ENCODE measurements at regions not wholly inside any gene's neighbourhood (a gene's known extent, or its start where the extent isn't known, plus 50 kb on each side); places are given as distances from the start of the nearest gene placed in this dataset.

DNA sequence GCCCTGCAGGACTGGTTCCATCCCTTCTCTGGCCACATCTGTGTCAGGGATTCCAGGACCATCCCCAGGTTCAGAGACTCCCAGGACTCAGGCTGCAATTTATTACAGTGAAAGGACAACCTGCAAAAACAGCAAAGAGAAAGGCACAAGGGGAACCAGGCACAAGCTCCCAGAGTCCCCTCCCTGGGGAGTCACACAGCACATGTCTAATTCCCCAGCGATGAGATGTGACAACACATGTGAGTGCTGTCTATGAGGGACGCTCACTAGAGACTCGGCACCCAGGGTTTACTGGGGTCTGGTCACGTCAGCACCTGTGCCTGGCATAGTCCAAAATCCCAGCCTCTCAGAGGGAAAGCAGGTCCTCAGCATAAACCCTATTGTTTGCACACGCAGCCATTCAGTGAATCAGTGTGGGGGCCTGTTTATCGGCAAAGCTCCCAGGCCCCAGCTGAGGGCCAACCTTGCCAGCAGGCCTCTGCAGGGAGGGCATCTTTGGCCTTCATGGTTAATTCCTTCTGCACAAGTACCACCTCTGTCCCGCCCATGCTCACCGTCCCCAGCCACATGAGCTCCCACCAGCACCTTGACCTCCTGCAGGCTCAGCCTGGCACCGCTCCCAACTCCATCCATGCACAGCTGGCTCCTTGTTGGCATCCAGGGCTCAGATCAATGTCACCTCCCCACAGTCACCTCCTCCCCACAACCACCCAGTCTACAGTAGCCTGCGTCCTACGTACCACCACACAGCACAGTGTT is 198.9 kb upstream of the SFSWAP start:
- TF ChIP-seq POLR2AphosphoS5 (IDR thresholded peaks at IDR 0.05) (no peak), TAF1 (IDR thresholded peaks at IDR 0.05; ENCODE audit: low read depth) (no peak), MXI1 (conservative IDR thresholded peaks at IDR 0.05; ENCODE audit: poor library complexity, severe bottlenecking) (no peak), RAD21 (conservative IDR thresholded peaks at IDR 0.05) (no peak), SMC3 (conservative IDR thresholded peaks at IDR 0.05; ENCODE audit: poor library complexity) (no peak), EZH2 (IDR thresholded peaks at IDR 0.05; ENCODE audit: borderline replicate concordance, insufficient read depth, low read length, poor library complexity, severe bottlenecking) (no peak), EP300 (conservative IDR thresholded peaks at IDR 0.05; ENCODE audit: poor library complexity, severe bottlenecking) (no peak)
- TF ChIP-seq, protein P1, sequence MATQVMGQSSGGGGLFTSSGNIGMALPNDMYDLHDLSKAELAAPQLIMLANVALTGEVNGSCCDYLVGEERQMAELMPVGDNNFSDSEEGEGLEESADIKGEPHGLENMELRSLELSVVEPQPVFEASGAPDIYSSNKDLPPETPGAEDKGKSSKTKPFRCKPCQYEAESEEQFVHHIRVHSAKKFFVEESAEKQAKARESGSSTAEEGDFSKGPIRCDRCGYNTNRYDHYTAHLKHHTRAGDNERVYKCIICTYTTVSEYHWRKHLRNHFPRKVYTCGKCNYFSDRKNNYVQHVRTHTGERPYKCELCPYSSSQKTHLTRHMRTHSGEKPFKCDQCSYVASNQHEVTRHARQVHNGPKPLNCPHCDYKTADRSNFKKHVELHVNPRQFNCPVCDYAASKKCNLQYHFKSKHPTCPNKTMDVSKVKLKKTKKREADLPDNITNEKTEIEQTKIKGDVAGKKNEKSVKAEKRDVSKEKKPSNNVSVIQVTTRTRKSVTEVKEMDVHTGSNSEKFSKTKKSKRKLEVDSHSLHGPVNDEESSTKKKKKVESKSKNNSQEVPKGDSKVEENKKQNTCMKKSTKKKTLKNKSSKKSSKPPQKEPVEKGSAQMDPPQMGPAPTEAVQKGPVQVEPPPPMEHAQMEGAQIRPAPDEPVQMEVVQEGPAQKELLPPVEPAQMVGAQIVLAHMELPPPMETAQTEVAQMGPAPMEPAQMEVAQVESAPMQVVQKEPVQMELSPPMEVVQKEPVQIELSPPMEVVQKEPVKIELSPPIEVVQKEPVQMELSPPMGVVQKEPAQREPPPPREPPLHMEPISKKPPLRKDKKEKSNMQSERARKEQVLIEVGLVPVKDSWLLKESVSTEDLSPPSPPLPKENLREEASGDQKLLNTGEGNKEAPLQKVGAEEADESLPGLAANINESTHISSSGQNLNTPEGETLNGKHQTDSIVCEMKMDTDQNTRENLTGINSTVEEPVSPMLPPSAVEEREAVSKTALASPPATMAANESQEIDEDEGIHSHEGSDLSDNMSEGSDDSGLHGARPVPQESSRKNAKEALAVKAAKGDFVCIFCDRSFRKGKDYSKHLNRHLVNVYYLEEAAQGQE (IDR thresholded peaks at IDR 0.05; ENCODE audit: borderline replicate concordance), result no peak
- TF ChIP-seq, protein P2, sequence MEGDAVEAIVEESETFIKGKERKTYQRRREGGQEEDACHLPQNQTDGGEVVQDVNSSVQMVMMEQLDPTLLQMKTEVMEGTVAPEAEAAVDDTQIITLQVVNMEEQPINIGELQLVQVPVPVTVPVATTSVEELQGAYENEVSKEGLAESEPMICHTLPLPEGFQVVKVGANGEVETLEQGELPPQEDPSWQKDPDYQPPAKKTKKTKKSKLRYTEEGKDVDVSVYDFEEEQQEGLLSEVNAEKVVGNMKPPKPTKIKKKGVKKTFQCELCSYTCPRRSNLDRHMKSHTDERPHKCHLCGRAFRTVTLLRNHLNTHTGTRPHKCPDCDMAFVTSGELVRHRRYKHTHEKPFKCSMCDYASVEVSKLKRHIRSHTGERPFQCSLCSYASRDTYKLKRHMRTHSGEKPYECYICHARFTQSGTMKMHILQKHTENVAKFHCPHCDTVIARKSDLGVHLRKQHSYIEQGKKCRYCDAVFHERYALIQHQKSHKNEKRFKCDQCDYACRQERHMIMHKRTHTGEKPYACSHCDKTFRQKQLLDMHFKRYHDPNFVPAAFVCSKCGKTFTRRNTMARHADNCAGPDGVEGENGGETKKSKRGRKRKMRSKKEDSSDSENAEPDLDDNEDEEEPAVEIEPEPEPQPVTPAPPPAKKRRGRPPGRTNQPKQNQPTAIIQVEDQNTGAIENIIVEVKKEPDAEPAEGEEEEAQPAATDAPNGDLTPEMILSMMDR (IDR thresholded peaks at IDR 0.05; ENCODE audit: poor library complexity, severe bottlenecking), result no peak
- H3F3A ChIP-seq (ENCODE audit: insufficient read depth, low read length, poor library complexity, severe bottlenecking), result no peaks in the 10 kb centered on the region
- H3K4me2 ChIP-seq (ENCODE audit: low read length), result no peak overlapping the region
- no peak overlapping the region for H3K4me3 ChIP-seq (ENCODE audit: low read length)
- H3K9me2 ChIP-seq (ENCODE audit: insufficient read depth, low read length), result no peaks in the 10 kb centered on the region
- H3K79me2 ChIP-seq (replicated peaks; ENCODE audit: insufficient read depth, low read length), result no peaks in the 10 kb centered on the region
- H3K36me3 ChIP-seq (ENCODE audit: insufficient read depth, low read length), result no peaks in the 10 kb centered on the region
- no peaks in the 10 kb centered on the region for H4K20me1 ChIP-seq (ENCODE audit: insufficient read depth)
- H3K9me3 ChIP-seq (ENCODE audit: low read length), result no peaks in the 10 kb centered on the region
- no peak overlapping the region for H3K27ac ChIP-seq (ENCODE audit: low read length)
- no peaks in the 10 kb centered on the region for H3K27me3 ChIP-seq (ENCODE audit: insufficient read depth, low read depth, low read length)
- no peak overlapping the region for H3K9ac ChIP-seq (ENCODE audit: low read length)
- H2AFZ ChIP-seq (ENCODE audit: low read depth, low read length), result no peak overlapping the region

DNA sequence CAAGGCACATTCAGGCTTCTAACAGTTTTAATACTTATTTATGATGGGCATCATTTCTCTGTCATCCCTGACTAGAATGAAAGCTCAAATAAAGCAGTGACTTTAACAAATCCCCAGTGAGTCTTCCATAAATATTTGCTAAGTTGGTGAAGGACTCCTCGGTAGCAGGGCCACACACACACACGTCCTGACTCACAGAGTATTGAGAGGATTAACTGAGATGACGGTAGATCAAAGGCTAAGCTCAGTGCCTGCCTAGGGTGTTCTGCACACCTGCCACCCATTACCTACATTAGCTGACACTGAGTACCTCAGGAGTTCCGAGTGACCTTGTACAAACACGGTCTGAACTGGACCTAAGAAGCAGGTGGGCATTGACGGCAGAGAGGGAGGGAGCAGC is 197.3 kb upstream of the SFSWAP start:
- Histone ChIP-seq H3K79me2 (replicated peaks; ENCODE audit: insufficient read depth, low read length) (no peaks in the 10 kb centered on the region), H3K4me3 (ENCODE audit: low read length) (no peak overlapping the region), H4K20me1 (ENCODE audit: insufficient read depth) (no peaks in the 10 kb centered on the region)

More for the DNA sequence above, 197.3 kb upstream of the SFSWAP start:
- H3K9me3 ChIP-seq (ENCODE audit: low read length), result no peaks in the 10 kb centered on the region
- H3K36me3 ChIP-seq (ENCODE audit: insufficient read depth, low read length), result no peaks in the 10 kb centered on the region
- no peak overlapping the region for H3K27ac ChIP-seq (ENCODE audit: low read length)
- TF ChIP-seq SMC3 (conservative IDR thresholded peaks at IDR 0.05; ENCODE audit: poor library complexity) (no peak), EZH2 (IDR thresholded peaks at IDR 0.05; ENCODE audit: borderline replicate concordance, insufficient read depth, low read length, poor library complexity, severe bottlenecking) (no peak), EP300 (conservative IDR thresholded peaks at IDR 0.05; ENCODE audit: poor library complexity, severe bottlenecking) (no peak), TAF1 (IDR thresholded peaks at IDR 0.05; ENCODE audit: low read depth) (no peak), POLR2AphosphoS5 (IDR thresholded peaks at IDR 0.05) (no peak), MXI1 (conservative IDR thresholded peaks at IDR 0.05; ENCODE audit: poor library complexity, severe bottlenecking) (no peak), RAD21 (conservative IDR thresholded peaks at IDR 0.05) (no peak)
- TF ChIP-seq, protein P2 (IDR thresholded peaks at IDR 0.05; ENCODE audit: poor library complexity, severe bottlenecking), result no peak
- TF ChIP-seq, protein P1 (IDR thresholded peaks at IDR 0.05; ENCODE audit: borderline replicate concordance), result no peak
- H3K4me2 ChIP-seq (ENCODE audit: low read length), result no peak overlapping the region
- H3K9me2 ChIP-seq (ENCODE audit: insufficient read depth, low read length), result no peaks in the 10 kb centered on the region
- no peak overlapping the region for H2AFZ ChIP-seq (ENCODE audit: low read depth, low read length)
- no peaks in the 10 kb centered on the region for H3K27me3 ChIP-seq (ENCODE audit: insufficient read depth, low read depth, low read length)
- H3F3A ChIP-seq (ENCODE audit: insufficient read depth, low read length, poor library complexity, severe bottlenecking), result no peaks in the 10 kb centered on the region
- no peak overlapping the region for H3K9ac ChIP-seq (ENCODE audit: low read length)

Measured in neural cell (in vitro differentiated cells).